ENCODE measurements at regions not wholly inside any gene's neighbourhood (a gene's known extent, or its start where the extent isn't known, plus 50 kb on each side); places are given as distances from the start of the nearest gene placed in this dataset.

DNA sequence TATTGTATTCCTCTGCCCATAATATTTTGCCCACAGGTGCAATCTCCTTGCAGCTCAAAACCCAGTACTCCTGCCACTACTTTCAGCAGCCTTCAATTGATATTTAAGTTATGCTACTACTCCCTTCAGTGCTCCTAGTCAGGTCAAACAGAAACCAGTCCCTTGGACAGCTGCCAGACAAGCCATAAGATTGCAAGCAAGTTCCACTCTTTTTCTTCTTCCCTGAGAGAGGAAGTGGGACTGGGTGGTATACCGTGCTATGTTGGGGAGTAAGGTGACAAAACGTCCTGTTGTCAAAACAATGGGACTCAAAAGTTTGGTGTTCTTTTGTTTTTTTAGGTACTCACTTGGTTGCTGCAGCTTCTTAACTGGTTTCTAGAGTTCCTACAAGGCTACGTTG, 63.1 kb upstream of the FRY start:
- TF ChIP-seq EZH2phosphoT487 (IDR thresholded peaks at IDR 0.05; ENCODE audit: borderline replicate concordance): no peak
- Histone ChIP-seq H2AFZ (ENCODE audit: low read length) (no peak overlapping the region), H3K9me3 (ENCODE audit: insufficient read depth, low read depth, low read length) (no peaks in the 10 kb centered on the region; the same call in 1 of the 2 replicates), H3K9me2 (replicated peaks; ENCODE audit: low read depth, low read length) (no peaks in the 10 kb centered on the region), H3K36me3 (ENCODE audit: insufficient read depth, low read length) (no peaks in the 10 kb centered on the region), H3K79me2 (ENCODE audit: insufficient read depth, low read length) (no peaks in the 10 kb centered on the region), H3K27me3 (ENCODE audit: insufficient read depth, low read length, poor library complexity, severe bottlenecking) (no peaks in the 10 kb centered on the region), H3K9ac (ENCODE audit: low read depth, low read length, poor library complexity, severe bottlenecking) (no peak overlapping the region), H3F3A (ENCODE audit: low read depth) (no peaks in the 10 kb centered on the region), H3K4me1 (ENCODE audit: insufficient read depth, low read length, poor library complexity, severe bottlenecking) (no peaks in the 10 kb centered on the region), H4K20me1 (ENCODE audit: insufficient read depth, low read length, poor library complexity, severe bottlenecking) (no peaks in the 10 kb centered on the region), H3K4me2 (ENCODE audit: low read depth, low read length, poor library complexity, severe bottlenecking) (no peak overlapping the region), H3K4me3 (ENCODE audit: low read length, poor library complexity, severe bottlenecking) (no peak overlapping the region)

DNA sequence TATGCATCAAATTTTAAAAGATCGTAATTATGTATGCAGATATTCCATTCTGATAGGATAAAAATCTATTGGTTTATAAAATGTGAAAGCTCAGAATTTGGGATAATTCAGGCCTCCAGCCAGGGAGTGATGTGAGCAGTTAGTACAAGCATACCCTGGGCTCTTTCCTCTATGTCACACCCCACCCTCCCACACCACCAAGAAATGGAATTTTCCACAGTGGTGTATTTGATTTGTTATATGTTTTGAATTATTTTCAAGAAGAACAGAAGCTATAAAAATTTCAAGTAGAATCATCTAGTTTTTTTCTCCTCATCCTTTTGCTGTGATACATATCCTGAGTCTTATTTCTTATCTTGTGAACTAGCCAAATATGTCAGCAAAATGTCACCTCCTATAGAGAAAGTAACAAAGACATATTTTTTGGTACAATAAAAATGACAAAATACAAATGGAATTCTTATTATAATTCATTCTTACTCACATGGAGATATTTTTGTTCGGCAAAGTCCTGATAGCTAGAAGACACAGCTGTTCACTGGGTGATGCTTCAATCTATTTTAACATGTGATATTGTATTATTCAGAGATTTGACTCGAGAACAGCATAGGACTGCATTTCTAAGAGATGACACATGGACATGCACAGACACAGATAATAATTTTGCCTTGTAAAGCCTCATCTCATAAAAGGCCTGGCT, 61.2 kb upstream of the FRY start:
- no peaks in the 10 kb centered on the region for H3K79me2 ChIP-seq (ENCODE audit: insufficient read depth, low read length)
- H3K4me1 ChIP-seq (ENCODE audit: insufficient read depth, low read length, poor library complexity, severe bottlenecking): no peaks in the 10 kb centered on the region
- H3K27me3 ChIP-seq (ENCODE audit: insufficient read depth, low read length, poor library complexity, severe bottlenecking): no peaks in the 10 kb centered on the region
- no peaks in the 10 kb centered on the region for H3F3A ChIP-seq (ENCODE audit: low read depth)
- no peaks in the 10 kb centered on the region for H3K36me3 ChIP-seq (ENCODE audit: insufficient read depth, low read length)
- H4K20me1 ChIP-seq (ENCODE audit: insufficient read depth, low read length, poor library complexity, severe bottlenecking): no peaks in the 10 kb centered on the region
- H3K4me2 ChIP-seq (ENCODE audit: low read depth, low read length, poor library complexity, severe bottlenecking): no peak overlapping the region
- no peak overlapping the region for H2AFZ ChIP-seq (ENCODE audit: low read length)
- H3K9me3 ChIP-seq (ENCODE audit: insufficient read depth, low read depth, low read length): no peaks in the 10 kb centered on the region; the same call in 1 of the 2 replicates
- H3K9me2 ChIP-seq (replicated peaks; ENCODE audit: low read depth, low read length): no peaks in the 10 kb centered on the region
- H3K9ac ChIP-seq (ENCODE audit: low read depth, low read length, poor library complexity, severe bottlenecking): no peak overlapping the region
- H3K4me3 ChIP-seq (ENCODE audit: low read length, poor library complexity, severe bottlenecking): no peak overlapping the region
- TF ChIP-seq, protein P1, sequence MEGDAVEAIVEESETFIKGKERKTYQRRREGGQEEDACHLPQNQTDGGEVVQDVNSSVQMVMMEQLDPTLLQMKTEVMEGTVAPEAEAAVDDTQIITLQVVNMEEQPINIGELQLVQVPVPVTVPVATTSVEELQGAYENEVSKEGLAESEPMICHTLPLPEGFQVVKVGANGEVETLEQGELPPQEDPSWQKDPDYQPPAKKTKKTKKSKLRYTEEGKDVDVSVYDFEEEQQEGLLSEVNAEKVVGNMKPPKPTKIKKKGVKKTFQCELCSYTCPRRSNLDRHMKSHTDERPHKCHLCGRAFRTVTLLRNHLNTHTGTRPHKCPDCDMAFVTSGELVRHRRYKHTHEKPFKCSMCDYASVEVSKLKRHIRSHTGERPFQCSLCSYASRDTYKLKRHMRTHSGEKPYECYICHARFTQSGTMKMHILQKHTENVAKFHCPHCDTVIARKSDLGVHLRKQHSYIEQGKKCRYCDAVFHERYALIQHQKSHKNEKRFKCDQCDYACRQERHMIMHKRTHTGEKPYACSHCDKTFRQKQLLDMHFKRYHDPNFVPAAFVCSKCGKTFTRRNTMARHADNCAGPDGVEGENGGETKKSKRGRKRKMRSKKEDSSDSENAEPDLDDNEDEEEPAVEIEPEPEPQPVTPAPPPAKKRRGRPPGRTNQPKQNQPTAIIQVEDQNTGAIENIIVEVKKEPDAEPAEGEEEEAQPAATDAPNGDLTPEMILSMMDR (conservative IDR thresholded peaks at IDR 0.05; ENCODE audit: low read length): no peak
- TF ChIP-seq EZH2phosphoT487 (IDR thresholded peaks at IDR 0.05; ENCODE audit: borderline replicate concordance): no peak

DNA sequence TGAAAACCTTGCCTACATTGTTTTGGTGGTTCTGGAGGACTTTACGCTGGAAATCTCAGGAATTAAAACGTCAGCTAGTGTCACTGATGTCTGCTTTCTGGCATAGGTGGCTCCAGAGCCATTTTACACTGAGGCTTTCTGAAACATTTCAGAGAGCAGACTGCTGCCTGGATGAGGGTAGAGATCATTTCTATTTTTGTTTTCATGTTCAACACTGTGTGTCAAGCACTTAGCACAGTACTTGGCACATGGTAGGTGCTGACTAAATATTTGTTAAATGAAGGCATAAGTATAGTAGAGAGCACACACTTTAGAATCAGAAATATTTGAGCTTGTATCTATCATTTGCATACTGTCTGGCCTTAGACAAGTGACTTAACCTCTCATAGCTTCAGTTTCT, 59.1 kb upstream of the FRY start:
- H3K9ac ChIP-seq (ENCODE audit: low read depth, low read length, poor library complexity, severe bottlenecking): no peak overlapping the region
- no peak overlapping the region for H2AFZ ChIP-seq (ENCODE audit: low read length)
- no peak for TF ChIP-seq EZH2phosphoT487 (IDR thresholded peaks at IDR 0.05; ENCODE audit: borderline replicate concordance)
- TF ChIP-seq, protein P1 (conservative IDR thresholded peaks at IDR 0.05; ENCODE audit: low read length): no peak

DNA sequence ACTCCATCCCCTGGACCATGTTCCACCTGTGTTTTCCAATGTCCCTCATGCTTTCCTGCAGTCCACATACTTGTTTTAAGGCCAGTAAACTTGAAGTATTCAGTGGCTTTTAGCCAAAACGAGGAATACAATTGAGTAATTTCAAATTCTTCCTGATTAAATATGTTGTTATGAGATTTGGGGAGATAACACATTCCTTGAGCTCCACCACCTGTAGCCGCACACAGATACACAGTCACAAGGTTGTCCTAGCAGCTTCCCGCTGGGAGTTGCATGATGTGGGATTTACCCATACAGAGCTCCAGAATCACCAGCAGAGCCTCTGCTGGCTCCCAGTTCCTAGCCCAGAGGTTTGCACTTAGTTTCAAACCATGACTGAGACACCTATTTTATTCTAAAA, 53.6 kb upstream of the FRY start:
- no peaks in the 10 kb centered on the region for H3K36me3 ChIP-seq (ENCODE audit: insufficient read depth, low read length)
- TF ChIP-seq, protein P1 (conservative IDR thresholded peaks at IDR 0.05; ENCODE audit: low read length): no peak
- no peak for TF ChIP-seq EZH2phosphoT487 (IDR thresholded peaks at IDR 0.05; ENCODE audit: borderline replicate concordance)

More for the DNA sequence above, 59.1 kb upstream of the FRY start:
- no peaks in the 10 kb centered on the region for H3F3A ChIP-seq (ENCODE audit: low read depth)
- H3K36me3 ChIP-seq (ENCODE audit: insufficient read depth, low read length): no peaks in the 10 kb centered on the region
- no peaks in the 10 kb centered on the region for H4K20me1 ChIP-seq (ENCODE audit: insufficient read depth, low read length, poor library complexity, severe bottlenecking)
- H3K4me1 ChIP-seq (ENCODE audit: insufficient read depth, low read length, poor library complexity, severe bottlenecking): no peaks in the 10 kb centered on the region
- H3K27me3 ChIP-seq (ENCODE audit: insufficient read depth, low read length, poor library complexity, severe bottlenecking): no peaks in the 10 kb centered on the region
- no peaks in the 10 kb centered on the region for H3K9me2 ChIP-seq (replicated peaks; ENCODE audit: low read depth, low read length)
- H3K9me3 ChIP-seq (ENCODE audit: insufficient read depth, low read depth, low read length): no peaks in the 10 kb centered on the region; the same call in 1 of the 2 replicates
- no peaks in the 10 kb centered on the region for H3K79me2 ChIP-seq (ENCODE audit: insufficient read depth, low read length)
- H3K4me2 ChIP-seq (ENCODE audit: low read depth, low read length, poor library complexity, severe bottlenecking): no peak overlapping the region
- H3K4me3 ChIP-seq (ENCODE audit: low read length, poor library complexity, severe bottlenecking): no peak overlapping the region

More for the DNA sequence above, 53.6 kb upstream of the FRY start:
- H4K20me1 ChIP-seq (ENCODE audit: insufficient read depth, low read length, poor library complexity, severe bottlenecking): no peaks in the 10 kb centered on the region
- no peaks in the 10 kb centered on the region for H3F3A ChIP-seq (ENCODE audit: low read depth)
- H3K4me3 ChIP-seq (ENCODE audit: low read length, poor library complexity, severe bottlenecking): no peak overlapping the region
- no peaks in the 10 kb centered on the region for H3K4me1 ChIP-seq (ENCODE audit: insufficient read depth, low read length, poor library complexity, severe bottlenecking)
- no peaks in the 10 kb centered on the region for H3K9me2 ChIP-seq (replicated peaks; ENCODE audit: low read depth, low read length)
- H3K27me3 ChIP-seq (ENCODE audit: insufficient read depth, low read length, poor library complexity, severe bottlenecking): no peaks in the 10 kb centered on the region
- H2AFZ ChIP-seq (ENCODE audit: low read length): no peak overlapping the region
- H3K79me2 ChIP-seq (ENCODE audit: insufficient read depth, low read length): no peaks in the 10 kb centered on the region
- H3K4me2 ChIP-seq (ENCODE audit: low read depth, low read length, poor library complexity, severe bottlenecking): no peak overlapping the region
- no peaks in the 10 kb centered on the region for H3K9me3 ChIP-seq (ENCODE audit: insufficient read depth, low read depth, low read length)
- no peak overlapping the region for H3K9ac ChIP-seq (ENCODE audit: low read depth, low read length, poor library complexity, severe bottlenecking)
